Limb (tissue), 2 donors: ENCODE measurements at regions not wholly inside any gene's neighbourhood (a gene's known extent, or its start where the extent isn't known, plus 50 kb on each side); places are given as distances from the start of the nearest gene placed in this dataset.
"Not testable (repeated sequence)": the region's sequence is repeated elsewhere in the genome, so short reads cannot be mapped to it uniquely, and the experiment has no call there.

ENCODE experiments used
- DNase-seq, 2 donors: peaks; one replicate each; pipeline ENCODE4 v3.0.0-alpha.2; 2016; ENCODE audit errors: extremely low spot score in 2 of 2

DNA sequence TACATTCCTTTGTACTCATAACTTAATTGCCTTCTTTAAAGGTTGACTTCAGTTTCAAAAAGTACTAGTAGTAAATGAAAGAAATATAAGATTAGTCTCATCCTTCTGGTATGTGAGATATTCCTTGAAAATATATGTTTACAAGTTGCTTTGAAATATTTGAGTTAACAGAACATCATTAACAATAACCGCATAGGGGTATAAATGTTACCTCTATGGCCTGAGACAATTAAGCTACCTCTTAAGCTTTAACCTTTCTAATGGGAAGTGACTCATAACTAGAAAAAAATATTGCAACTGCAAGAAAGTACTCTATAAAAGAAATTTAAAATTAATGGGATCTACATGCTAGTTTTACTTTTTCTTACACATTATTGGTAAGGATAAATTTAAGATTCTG, 399.0 kb downstream of the CDH10 start:
- no peak for DNase-seq

GRCh38 chr5:24264547-24264946, 380.2 kb downstream of the CDH10 start:
- DNase-seq, result no peak

- DNase-seq, result no peak
Observed at GRCh38 chr5:24265306-24265705, 379.5 kb downstream of the CDH10 start.

DNA sequence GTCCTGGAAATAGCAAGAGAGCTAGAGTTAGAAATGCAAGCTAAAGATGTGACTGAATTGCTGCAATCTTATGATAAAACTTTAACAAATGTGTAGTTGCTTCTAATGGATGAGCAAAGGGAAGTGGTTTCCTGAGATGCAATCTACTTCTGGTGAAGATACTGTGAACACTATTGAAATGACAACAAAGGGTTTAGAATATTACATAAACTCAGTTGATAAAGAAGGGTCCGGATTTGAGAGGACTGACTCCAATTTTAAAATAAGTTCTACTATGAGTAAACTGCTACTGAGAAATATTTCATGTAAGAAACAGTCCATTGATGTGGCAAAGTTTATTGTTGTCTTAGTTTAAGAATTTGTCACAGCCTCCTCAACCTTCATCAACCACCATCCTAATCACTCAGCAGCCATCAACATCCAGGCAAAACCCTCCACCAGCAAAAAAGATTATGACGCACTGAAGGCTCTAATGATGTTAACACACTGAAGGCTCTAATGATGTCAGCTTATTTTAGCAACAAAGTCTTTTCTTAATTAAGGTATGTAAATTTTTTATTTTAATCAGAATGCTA, 376.2 kb downstream of the CDH10 start:
- no peak for DNase-seq

GRCh38 chr5:24271702-24272118, 373.1 kb downstream of the CDH10 start:
- DNase-seq, result not testable (repeated sequence)

DNA sequence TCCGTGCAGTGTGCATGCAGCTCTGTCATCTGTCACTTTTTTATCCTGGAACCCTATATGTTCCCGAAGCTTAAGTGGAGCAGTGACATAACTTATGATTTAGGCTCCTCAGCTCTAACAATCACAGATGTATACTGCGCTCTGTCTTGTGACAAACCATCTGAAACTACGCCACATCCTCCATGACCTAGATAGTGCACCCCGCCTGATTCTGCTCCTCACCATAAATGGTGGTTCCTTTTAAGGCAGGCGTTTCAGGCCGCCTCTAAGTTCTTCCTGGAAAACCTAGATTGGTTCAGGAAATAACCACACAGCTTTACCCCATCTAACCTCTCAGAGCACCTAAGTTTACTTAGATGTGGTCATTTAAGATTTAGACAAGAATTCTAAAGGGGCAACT, 372.0 kb downstream of the CDH10 start:
- DNase-seq, result no peak

- no peak for DNase-seq
Observed at GRCh38 chr5:24280215-24280614, 364.6 kb downstream of the CDH10 start.

DNA sequence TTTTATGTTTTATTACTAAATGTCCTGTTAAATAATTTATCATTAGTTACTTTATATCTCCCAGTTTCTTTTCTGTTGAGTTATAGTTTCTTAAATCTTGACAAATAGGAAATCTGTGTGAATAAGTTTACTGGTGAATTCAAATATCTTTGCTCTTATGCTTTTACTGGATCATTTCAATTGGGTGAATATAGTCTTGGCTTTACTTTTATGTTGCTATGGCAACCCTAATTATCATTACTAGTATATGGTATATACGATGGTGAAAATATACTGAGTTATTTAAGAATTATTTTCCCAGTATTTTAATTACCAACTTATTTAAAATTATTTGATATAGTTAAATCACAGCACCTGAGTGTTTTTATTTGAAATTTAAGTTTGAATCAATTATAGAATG, 363.0 kb downstream of the CDH10 start:
- no peak for DNase-seq

- DNase-seq, result no peak
Observed at GRCh38 chr5:24289582-24290335, 355.0 kb downstream of the CDH10 start.

DNA sequence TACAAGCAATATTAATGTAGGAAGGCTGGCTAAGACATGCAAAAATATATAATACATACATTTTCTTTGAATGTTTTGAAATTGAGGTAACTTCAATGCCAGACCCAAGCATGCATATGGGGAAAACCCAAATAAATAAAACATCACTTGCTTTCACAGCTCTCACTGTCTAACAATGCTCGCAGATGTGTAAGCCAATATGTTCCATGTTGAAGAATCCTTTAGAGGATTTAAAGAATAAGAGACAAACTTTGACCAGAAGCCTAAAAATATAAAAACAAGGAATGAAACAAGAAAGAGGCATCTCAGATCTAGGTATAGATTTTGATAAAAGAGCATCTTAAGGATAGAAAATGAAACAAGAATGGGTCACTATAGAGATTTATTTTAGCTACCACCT, 354.2 kb downstream of the CDH10 start:
- no peak for DNase-seq

GRCh38 chr5:24291916-24292315, 352.9 kb downstream of the CDH10 start:
- no peak for DNase-seq

GRCh38 chr5:24294333-24294732, 350.4 kb downstream of the CDH10 start:
- no peak for DNase-seq

DNA sequence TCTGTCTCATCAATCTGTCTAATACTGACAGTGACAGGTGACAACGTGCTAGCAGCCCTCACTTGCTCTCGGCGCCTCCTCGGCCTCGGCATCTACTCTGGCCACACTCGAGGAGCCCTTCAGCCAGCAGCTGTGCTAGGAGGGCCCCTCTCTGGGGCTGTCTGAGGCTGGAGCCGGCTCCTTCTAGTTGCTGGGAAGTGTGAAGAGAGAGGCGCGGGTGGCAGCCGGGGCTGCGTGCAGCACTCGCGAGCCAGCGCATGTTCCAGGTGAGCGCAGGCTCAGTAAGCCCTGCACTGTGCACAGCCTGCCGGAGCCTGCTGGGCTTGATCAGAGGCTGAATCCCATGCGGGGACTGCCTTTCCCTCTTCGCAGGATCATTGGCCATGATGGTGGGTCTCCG, 330.7 kb downstream of the CDH10 start:
- no peak for DNase-seq

DNA sequence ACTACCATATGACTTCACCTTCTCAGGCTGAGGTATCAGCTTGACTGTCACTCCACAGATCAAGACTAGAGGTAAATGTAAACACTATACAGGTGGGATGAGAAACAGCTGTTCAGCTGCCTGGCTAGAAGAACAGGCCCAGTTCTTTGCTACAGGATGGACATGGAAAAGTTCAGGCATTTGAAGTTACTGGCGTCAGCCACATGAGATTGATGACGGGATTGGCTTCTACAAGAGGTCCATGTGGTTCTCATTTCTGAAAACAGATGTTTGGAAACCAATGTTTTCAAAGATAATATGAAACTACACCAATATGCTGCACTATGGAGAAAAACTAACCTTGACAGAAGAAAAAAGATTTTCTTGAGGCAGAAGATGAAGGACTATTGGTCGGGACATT, 324.1 kb downstream of the CDH10 start:
- DNase-seq, result no peak

- no peak for DNase-seq
Observed at GRCh38 chr5:24325306-24325832, 319.4 kb downstream of the CDH10 start.

- DNase-seq, result no peak
Observed at GRCh38 chr5:24331531-24331930, 313.2 kb downstream of the CDH10 start.

DNA sequence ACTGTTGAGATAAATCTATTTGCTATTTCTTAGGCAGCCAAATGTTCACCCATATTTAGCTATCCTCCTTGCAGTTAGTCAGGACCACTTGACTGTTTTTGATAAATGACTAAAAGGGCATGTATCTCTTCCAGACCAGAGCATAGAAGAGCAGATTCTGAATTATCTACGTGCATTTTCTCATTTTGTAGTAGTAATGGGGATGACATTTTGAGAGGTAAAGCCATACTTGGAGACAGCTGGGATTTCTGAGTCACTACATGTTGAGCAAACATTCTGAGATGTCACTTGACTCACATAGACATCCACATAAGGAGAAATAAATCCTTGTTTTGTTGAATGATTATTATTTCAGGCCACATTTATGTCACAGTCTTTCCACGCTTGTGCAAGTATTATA, 297.6 kb downstream of the CDH10 start:
- DNase-seq, result no peak

DNA sequence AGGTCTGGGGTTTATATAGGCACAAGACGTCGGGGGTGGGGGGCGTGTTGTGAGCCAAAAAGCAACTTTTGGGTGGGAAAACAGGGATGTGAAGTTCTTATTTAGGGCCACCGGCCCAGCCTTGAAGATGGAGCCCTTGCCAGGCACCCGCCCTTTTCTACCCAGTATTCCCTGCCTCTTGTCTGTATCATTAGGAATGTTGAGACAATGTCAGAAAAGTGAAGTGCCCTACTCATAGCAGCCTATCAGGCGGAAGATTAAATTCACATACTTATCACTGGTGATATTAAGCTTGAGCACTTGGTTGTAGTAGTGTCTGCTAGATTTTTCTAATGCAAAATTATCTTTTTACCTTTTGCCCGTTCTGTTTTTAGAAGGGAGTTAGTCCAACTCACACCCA, 293.5 kb downstream of the CDH10 start:
- no peak for DNase-seq

GRCh38 chr5:24353016-24353415, 291.8 kb downstream of the CDH10 start:
- no peak for DNase-seq

DNA sequence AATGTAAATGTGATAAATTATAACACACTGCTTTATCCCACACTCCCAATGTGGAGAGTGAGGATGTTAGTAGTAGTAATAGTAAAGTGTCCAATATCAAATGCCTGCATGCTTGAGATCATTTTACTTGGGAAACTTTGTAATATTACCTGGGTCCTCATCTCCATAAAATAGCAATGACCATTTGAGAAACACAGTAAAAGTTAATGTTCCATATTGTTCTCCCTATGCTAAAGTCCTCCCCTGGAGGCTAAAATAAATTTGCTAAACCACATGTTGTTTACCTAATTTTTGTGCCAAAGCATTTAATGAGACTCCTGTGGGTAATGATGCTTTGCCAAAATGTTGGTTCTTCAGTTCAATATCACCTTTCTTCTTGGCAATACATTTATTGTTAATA, 291.2 kb downstream of the CDH10 start:
- DNase-seq, result no peak

- DNase-seq, result peak; percentile 36 to 52
Observed at GRCh38 chr5:24363789-24364481, 280.8 kb downstream of the CDH10 start.

GRCh38 chr5:24364711-24365110, 280.1 kb downstream of the CDH10 start:
- no peak for DNase-seq

DNA sequence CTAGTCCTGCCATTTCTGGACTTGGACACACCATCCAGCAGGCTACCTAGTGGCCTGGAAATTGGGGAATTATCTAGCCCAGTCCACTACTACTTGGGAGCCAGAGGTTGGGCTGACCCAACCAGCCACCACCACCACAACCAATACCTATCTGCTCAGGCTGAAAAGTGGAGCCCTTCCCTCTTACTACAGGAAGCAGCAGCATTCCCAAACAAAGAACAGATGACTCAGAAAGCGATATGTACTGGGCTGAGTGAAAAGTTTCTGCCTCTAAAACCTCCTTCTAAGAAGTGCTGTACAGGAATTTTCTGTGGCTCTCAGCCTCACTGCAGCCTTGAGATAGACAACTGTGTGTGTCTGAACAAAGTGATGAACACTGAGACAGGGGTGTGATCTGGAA, 279.4 kb downstream of the CDH10 start:
- no peak for DNase-seq
